GM18870 (cell line): ENCODE measurements at regions not wholly inside any gene's neighbourhood (a gene's known extent, or its start where the extent isn't known, plus 50 kb on each side); places are given as distances from the start of the nearest gene placed in this dataset.

Experiments
- ATAC-seq: cut with Tn5 transposase; IDR thresholded peaks from one replicate; pipeline ENCODE4 v1.9.1; 2021; ENCODE audit warnings: moderate library complexity; ENCODE audit not compliant: unreplicated experiment

DNA sequence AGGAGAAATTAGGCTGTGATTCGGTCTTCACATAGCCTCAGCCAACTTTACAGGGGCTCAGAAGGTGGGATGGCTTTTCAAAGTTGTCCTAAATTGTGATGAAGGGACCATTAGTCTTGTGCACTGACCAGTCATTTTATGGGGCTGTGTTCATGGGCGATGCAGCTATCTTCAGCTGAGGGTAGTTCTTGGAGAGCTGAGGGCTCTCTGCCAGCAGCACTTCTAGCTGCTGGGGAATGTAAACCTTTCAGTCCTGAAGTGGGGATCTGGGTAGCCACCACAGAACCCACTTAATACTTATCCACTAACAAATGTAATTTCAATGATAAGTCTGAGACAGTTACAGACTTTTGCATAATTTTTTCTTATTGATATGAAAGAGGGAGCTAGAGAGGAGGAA lies 270.6 kb downstream of the AEBP2 start:
- ATAC-seq: no peak

DNA sequence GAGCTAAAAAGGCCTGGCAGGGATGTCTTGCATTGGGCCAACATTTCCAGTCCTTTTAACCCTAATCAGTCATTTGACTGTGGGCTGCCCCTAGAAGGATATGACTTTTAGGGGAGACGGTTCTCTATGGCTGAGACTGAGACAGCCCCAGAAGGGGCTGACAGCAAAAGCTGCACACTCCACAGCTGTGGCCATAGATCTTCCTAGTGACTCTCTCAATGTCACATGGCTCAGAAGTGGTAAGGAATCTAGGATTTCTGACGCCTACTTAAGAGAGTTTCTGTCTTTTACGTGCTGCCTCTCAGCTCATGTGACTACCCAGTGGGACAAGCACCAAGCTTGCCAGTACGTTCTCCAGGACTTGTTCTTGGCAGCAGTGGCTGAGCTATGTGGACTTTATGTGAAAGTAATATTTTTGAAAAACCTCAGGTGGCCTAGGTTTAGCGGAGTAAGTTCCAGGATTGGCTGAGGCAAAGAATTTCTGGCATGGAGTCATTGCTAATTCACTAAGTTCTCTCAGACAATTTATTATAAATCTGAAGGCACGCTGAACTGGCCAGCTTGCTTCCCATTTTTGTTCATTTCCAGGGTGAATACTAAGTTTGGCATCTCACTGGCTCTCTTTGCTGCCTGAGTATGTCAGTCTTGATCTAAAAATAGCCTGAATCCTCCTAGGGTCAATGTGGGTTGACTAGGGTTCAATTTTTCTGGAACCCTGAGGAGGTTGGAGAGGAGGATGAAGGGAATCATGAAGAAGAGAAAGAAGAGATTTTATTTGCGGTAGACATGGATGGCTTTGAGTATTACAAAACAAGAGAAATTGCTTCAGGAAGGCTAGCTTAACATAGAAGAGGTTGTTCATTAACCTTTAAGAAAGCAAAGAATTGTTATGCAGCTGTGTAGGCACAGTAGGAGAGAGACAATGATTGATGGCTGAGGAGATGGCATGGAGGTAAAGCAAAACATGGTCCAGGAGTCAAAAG lies 271.8 kb downstream of the AEBP2 start:
- ATAC-seq: no peak

DNA sequence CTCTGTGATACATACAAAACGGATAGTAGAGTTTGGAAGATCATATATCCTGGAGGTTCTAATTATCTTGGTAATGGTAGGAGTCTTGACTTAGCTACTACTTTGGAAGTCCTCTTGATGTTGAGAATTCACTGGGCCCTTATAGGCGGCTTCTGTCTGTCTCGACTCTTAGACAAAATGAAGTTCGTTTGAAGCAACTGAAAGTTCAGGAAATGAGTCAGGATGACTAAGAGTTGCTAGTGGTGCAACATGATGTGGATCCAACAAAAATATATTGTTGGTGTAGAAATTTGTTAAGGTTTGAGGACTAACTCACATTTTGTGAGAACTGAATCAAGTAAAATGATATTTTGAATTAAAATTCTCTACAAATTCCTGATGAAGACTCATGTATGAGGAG lies 272.7 kb downstream of the AEBP2 start:
- ATAC-seq: no peak

DNA sequence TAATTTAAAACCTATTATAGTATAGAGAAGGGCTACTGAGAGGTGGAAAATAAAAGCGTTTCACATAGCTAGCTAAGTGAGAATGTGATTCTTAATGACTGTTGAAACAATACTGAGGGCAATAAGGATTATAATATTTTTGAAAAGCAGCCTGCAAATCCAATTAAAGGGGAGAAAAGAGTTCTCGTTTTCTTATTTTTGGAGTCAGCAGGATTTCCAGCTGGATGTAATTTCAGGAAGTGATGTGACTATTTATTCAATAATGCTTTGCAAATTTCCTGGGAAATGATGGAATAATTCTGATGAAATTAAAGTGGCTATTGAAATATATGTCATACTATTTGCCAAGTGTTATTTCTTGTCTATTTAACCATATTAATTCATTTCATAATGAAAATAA lies 279.1 kb downstream of the AEBP2 start:
- no peak for ATAC-seq

DNA sequence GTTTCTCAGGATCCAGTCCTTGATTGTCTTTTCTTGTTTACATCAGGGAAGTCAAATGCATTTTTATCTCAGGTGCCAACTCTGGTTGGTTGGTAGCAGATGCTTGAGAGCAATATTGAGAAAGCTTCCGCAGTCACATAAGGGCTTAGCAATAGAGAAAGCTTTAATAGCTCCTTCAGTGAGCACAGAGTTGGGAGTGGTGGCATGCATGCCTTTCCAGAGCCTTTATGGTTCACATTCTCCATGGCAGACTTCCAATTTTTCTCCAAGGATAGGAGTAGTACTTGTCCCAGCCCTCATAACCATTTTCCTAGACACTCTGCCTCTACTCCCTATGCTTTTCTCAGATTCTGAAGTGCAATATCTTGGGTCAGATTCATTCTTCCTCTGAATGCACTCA lies 280.4 kb downstream of the AEBP2 start:
- no peak for ATAC-seq

DNA sequence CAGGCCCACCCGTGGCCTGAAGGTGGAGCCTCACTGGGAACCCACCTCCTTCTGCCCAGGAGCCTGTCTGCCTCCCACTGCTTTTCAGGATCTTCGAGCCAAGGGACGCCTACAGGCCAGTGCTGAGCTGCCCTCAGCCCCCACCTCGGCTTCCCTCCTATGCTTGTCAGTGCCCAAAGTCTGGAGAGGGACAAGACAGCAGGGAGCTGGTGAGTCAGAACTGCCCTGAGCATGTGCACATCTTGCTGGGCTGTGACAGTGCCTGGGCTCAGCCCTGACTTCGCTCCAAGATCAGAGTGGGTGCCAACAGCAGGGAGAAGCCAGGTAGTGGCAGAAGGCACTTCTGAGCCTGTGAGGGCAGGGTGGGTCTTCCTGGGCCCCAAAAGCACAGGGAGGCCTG lies 286.8 kb downstream of the AEBP2 start:
- no peak for ATAC-seq

DNA sequence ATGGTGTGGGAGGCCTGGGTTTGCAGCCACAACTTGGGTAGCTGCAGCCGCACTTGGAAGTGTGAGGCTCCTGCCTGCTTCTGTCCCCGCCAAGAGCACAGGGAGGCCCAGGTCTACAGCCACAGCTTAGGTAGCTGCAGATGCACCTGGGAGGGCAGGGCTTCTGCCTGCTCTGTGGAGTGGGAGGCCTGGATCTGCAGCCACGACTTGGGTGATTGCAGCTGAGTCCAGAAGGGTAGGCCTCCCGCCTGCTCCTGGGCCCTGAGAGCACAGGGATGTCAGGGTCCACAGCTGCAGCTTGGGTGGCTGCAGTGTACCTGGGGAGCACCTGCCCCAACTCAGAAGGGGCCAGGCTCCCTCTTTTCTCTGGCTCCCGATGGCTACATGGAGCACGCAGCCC lies 287.3 kb downstream of the AEBP2 start:
- ATAC-seq: no peak

DNA sequence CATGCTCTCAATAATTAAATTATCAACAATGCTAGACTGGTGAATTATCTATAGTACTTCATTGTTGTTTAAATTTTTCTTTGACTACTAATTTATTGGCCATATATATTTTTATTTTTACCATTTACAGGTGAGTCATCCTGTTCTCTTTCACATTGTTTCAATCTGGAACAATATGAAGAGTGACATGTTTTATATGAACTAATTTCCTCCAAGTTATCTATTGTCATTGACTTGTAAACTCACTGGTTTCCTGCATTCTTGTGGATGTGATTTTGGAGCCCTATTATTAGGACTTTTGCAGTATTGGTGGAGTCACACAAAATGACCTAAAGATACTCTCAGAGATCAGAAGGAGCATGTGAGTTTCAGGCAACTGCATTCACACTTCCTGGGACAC lies 297.7 kb downstream of the AEBP2 start:
- ATAC-seq: no peak

DNA sequence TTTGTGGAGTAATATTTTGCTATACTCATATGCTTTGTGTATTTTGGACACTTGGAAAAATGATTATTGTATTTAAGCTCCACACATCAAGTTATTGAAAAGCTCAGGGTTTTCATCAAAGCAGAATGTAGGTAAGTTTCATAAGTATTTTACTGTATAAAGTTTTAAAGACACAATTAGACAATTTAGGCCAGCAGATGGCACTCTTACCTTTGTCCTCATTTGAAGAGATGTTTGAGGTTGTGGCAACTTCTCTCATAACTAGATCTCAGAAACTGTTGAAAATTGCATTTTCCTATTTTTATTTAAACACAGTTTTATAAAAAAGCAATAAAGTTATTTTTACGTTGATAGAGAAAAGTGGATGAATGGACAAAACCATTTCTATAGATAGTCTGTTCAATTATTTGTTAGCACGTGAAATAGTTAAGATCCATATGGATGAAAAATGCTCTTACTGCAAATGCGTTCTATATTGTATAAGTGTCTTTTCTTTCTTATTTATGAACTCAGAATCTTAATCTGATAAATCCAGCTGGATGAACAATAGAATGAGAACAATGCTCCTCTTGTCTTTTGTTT lies 300.0 kb downstream of the AEBP2 start:
- peak; percentile 61 for ATAC-seq

DNA sequence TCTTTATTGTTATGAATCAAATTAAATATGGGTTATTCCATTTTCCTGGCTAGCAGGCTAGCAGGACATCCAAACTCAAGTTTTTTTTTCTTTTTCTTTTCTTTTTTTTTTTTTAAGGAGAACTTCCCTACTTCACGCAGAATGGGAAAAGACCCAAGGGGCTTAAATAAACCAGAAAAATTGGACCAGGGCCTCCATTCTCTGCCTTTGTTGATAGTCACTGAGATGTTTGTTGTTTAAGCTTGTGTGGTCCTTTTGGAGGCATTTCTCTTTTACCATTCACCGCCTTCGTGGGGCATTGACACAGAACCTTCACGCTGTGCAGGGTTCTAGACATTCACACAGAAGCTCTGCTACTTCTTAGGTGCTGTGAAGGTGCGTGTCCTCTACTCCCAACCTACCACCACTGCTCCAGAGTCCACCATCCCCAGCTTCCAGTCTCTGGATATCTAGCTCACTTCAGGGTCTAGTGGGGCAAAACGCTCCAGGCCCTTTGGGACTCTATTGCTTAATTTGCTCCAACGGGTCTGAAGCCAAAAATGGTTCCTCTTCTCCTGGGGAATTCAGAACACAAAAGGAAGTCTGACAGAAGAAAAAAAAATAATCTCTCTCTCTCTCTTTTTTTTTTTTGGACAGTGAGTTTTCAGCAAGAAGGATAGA lies 301.3 kb downstream of the AEBP2 start:
- no peak for ATAC-seq

DNA sequence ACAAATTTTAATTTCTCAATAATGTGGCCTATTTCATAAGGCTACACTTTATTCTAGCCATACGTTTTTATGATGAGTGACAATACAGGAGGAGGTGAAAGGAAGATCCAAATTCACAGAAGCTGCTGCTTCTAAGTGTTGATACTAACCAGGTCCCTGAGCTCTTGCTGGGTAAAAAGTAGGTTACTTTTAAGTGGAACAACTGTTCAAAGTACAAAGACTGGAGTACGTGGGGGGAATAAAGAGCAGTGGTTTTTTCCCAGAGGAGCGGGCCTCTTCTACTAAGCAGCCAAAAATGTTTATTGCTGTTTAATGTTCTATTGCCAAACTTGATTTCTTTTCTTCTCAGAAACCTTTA lies 301.8 kb downstream of the AEBP2 start:
- ATAC-seq: no peak

DNA sequence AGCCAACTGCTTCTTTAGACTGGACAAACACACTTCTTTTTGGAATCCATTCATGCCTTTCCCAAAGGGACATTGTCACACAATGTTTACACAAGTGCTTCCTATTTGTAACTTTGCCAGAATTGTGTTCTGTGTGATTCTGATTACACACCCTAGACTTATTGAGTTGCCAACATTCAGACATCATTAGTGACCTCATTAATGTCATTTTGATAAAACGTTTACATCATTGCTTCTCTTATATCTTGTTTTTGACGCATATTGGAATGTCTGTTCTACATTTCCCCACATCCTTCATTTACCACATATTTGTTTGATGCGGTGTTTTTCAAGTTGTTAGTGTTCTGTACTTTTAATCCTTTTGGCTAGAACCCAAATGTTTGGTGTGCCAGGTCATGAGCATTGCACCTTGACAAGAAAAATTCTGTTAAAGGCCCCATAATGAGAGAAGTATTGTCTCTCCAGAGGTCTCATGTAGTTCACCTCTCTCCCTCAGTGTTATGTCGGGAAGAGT lies 305.5 kb downstream of the AEBP2 start:
- ATAC-seq: no peak

DNA sequence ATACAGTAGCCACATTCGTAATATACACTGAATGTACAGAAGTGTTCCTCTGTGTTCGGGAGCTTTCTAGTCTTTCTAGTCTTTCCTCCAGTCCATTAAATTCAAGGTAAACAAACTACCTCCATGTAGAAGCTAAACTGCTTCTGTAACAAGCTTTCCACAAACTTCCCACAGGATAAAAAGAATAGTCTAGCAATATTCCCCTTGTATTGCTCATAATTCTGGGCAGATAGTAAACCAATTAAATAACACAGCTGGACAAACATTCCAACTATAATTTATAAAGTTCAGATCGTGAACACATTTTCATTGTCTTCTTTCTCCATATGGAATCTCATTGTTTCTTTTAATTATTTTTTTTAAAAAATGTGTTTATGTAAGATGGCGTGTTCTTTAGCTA lies 307.2 kb downstream of the AEBP2 start:
- ATAC-seq: no peak

DNA sequence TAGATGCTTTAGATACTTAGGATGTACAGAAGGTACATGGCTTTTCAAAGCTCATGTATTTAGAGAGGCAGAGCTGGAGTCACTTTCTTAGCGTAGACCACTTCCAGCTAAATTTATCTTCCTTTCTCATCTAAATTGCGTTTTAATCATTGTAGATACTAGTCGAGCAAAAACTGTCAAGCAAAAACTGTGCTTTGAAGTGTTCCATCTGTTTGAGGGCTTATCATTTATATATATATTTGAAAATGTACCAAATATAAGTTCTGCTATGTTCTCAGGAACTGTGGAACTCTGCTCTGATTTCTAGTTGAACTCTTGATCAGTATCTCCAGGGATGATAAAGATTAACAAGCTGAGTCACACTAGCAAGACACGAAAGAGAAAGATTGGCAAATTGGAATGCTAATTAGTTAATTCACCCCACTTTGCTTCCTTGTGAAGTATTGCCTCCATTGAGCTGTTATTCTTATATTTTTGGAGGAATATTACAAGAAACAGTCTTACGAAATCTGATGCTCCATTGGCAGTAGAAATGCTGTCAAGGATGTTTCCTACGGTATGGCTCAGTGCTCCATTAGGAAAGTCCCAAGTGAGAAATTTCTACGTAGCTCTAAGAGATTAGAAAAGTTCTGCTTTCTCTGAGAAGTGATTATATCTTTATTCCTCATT lies 310.7 kb downstream of the AEBP2 start:
- ATAC-seq: no peak

DNA sequence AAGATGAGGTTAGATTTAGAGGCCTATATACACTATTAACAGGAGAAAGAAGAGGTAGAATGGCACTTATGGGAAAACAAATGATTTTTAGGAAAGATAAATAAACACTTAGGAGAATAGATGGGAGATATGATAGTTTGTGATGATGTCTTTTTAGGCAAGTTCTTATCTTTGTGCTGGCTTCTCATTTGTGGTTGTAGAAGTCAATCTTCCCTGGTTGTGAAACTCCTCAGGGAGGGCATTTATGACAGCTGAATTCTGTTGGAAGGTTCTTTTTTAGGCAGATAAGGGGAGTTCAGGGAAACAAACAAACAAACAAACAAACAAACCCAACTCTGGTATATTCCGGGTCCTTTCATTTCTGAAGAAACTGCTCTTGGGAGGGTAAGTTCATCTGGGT lies 311.8 kb downstream of the AEBP2 start:
- no peak for ATAC-seq

DNA sequence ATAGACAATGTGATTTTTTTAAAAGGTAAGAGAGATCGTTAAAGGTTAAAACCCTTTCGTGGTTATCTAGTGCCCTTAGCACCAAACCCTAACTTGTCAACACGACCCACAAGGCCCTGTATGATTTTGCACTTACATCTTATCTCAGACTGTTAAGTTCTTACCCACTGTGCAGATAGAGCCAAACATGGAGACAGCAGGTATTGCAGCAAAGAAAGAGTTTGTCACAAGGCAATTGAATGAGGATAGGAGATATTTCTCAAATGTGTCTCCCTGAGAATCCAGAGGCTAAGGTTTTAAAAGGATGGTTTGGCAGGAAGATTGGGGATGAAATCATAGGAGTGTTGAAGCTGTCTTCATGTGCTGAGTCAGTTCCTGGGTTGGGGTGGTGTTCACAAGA lies 313.4 kb downstream of the AEBP2 start:
- no peak for ATAC-seq

DNA sequence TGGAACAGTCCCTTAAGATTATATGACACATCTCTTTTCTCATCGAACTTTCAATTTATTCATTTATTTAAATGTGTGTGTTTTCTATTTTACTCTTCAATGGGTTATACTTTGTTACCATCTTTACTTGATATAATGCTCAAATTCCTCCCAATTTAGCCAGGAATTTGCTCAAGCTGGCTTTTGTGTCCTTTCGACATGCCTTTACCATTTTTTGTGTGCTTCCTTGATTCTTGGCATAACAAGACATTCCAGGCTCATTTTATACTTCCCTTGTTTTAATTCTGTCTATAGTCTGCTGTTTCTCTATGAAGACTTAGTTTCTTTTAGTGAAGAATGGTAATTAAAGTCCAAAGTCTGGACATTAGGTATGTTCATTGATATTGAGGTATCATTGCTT lies 315.8 kb downstream of the AEBP2 start:
- no peak for ATAC-seq

DNA sequence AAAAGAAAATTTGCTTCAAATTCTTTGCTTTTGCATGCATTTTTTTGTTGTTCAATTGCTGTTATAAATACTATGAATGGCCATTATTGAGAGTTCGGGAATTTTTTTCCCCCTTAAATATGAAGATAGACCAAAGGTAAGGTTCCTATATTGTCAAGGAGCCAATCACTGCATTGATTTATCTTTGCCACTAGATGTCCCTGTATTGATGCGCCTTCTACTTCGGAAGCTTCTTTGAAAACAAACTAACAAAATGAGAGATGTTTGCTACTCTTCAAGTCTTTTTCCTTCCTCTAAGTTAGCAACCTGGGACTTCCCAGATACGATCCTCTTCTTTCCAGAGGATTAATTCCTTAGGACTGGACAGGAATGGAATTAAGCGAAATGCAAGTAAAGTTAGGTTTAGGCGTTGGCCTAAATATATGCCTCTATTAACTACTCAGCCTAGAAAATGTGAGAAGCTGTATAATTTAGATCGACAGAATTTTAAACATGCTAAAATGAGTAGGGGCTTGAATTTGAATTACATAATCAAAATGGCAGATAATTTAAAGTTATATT lies 318.1 kb downstream of the AEBP2 start:
- peak; percentile 61 for ATAC-seq

DNA sequence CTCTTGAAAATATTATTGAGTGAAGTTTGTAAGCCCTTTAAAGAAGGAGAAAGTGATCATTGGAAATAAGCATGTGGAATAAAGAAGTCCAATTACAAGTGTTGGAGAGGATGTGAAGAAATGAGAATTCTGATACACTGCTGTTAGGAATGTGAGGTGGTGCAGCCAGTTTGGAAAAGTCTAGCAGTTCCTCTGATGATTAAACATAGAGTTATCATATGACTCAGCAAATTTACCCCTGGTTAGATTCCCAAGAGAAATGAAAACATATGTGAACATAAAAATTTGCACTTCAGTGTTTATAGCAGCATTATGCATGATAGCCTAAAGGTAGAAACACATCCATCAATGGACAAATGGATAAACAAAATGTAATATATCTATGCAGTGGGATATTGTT lies 319.9 kb downstream of the AEBP2 start:
- no peak for ATAC-seq

DNA sequence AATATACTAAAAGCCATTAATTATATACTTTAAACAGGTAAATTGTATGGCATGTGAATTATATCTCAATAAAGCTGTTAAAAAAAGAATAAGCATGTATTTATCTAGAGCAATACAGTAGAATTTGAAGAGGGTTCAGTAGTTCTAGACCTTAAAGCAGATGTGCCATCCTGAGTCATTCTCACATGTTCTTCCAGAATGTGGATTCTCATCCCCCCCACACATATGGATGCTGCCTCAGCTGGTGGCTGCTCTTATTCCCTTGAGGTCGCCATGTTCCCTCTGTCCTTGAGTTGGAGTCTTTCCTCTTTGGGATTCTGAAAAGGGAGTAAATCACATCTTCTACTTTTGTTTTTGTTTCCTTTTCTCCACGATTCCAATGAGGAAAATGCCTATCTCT lies 321.3 kb downstream of the AEBP2 start:
- no peak for ATAC-seq

DNA sequence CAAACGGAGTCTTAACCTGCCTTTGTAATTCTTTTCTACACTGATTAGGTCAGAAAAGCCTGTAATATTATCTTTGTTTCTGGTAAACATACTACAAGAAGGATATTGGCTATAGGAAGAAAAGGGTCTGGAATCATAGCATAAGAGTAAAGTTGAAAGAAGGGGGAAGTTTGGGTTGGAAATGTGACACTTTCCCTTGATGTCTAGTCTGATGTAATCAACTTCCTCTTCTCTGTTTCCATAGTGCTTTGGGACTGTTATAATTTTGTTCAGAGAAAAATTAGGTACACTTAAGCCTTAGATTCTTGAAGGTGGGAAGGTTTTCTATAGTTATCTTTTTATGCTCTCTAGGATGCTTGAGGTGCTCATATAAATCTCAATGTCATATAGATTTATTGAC lies 322.2 kb downstream of the AEBP2 start:
- ATAC-seq: no peak
